Adipocyte (in vitro differentiated cells): ENCODE measurements at regions not wholly inside any gene's neighbourhood (a gene's known extent, or its start where the extent isn't known, plus 50 kb on each side); places are given as distances from the start of the nearest gene placed in this dataset.

Experiments
- DNase-seq: peaks from one replicate; pipeline ENCODE4 v3.0.0-alpha.2; 2015; ENCODE audit warnings: low read depth
- H3K27me3 ChIP-seq: replicated peaks from 2 replicates; pipeline ENCODE4 v1.7.0; 2013; ENCODE audit warnings: mild to moderate bottlenecking, low read length, moderate library complexity; ENCODE audit not compliant: control insufficient read depth, insufficient read depth
- H3K36me3 ChIP-seq: 2 replicates; pipeline ENCODE4 v1.7.0; 2013; ENCODE audit warnings: low read length, mild to moderate bottlenecking, moderate library complexity; ENCODE audit not compliant: control insufficient read depth, insufficient read depth, severe bottlenecking
- H3K4me1 ChIP-seq: 2 replicates; pipeline ENCODE4 v1.7.0; 2013; ENCODE audit warnings: mild to moderate bottlenecking, low read length, moderate library complexity; ENCODE audit not compliant: control insufficient read depth, insufficient read depth
- H3K4me3 ChIP-seq: 2 replicates; pipeline ENCODE4 v1.7.0; 2013; ENCODE audit warnings: mild to moderate bottlenecking, low read length, moderate library complexity
- H3K9ac ChIP-seq: 2 replicates; pipeline ENCODE4 v1.7.0; 2013; ENCODE audit warnings: mild to moderate bottlenecking, low read length, moderate library complexity
- H3K9me3 ChIP-seq: 2 replicates; pipeline ENCODE4 v1.7.0; 2013; ENCODE audit warnings: mild to moderate bottlenecking, low read length, moderate library complexity; ENCODE audit not compliant: control insufficient read depth

GRCh38 chr6:155975506-155975905, 519.9 kb upstream of the NOX3 start:
- Histone ChIP-seq H3K9me3 (no peaks in the 10 kb centered on the region), H3K36me3 (no peaks in the 10 kb centered on the region), H3K9ac (no peak overlapping the region), H3K4me1 (no peaks in the 10 kb centered on the region), H3K4me3 (no peak overlapping the region), H3K27me3 (no peaks in the 10 kb centered on the region)
- no peak for DNase-seq

GRCh38 chr6:155974811-155975323, 519.2 kb upstream of the NOX3 start:
- no peak for DNase-seq
- Histone ChIP-seq H3K4me1 (no peaks in the 10 kb centered on the region), H3K36me3 (no peaks in the 10 kb centered on the region), H3K9me3 (no peaks in the 10 kb centered on the region), H3K27me3 (no peaks in the 10 kb centered on the region), H3K4me3 (no peak overlapping the region), H3K9ac (no peak overlapping the region)

- DNase-seq = no peak
- no peaks in the 10 kb centered on the region for H3K36me3 ChIP-seq
- H3K4me1 ChIP-seq = no peaks in the 10 kb centered on the region
- H3K4me3 ChIP-seq = no peak overlapping the region
- no peaks in the 10 kb centered on the region for H3K27me3 ChIP-seq
- H3K9ac ChIP-seq = no peak overlapping the region
- H3K9me3 ChIP-seq = peaks cover 3% of the 10 kb centered on the region
These were observed 518.7 kb upstream of the NOX3 start for GRCh38 chr6:155974359-155974758.

- no peak for DNase-seq
- Histone ChIP-seq H3K9me3 (peaks cover 3% of the 10 kb centered on the region), H3K4me3 (no peak overlapping the region), H3K9ac (no peak overlapping the region), H3K4me1 (no peaks in the 10 kb centered on the region), H3K36me3 (no peaks in the 10 kb centered on the region), H3K27me3 (no peaks in the 10 kb centered on the region)
These were observed 515.5 kb upstream of the NOX3 start for GRCh38 chr6:155970876-155971708.

GRCh38 chr6:155970472-155970871, 514.8 kb upstream of the NOX3 start:
- no peak for DNase-seq
- H3K4me3 ChIP-seq = no peak overlapping the region
- no peaks in the 10 kb centered on the region for H3K36me3 ChIP-seq
- H3K9ac ChIP-seq = no peak overlapping the region
- H3K9me3 ChIP-seq = peaks cover 3% of the 10 kb centered on the region
- no peaks in the 10 kb centered on the region for H3K4me1 ChIP-seq
- no peaks in the 10 kb centered on the region for H3K27me3 ChIP-seq

- no peak overlapping the region for H3K9ac ChIP-seq
- no peak for DNase-seq
These were observed 513.3 kb upstream of the NOX3 start for GRCh38 chr6:155968921-155969320.

GRCh38 chr6:155967322-155967721, 511.7 kb upstream of the NOX3 start:
- Histone ChIP-seq H3K36me3 (no peaks in the 10 kb centered on the region), H3K27me3 (no peaks in the 10 kb centered on the region), H3K4me3 (no peak overlapping the region), H3K4me1 (no peaks in the 10 kb centered on the region), H3K9ac (no peak overlapping the region), H3K9me3 (peaks cover 3% of the 10 kb centered on the region)
- DNase-seq = no peak

More at GRCh38 chr6:155968921-155969320, 513.3 kb upstream of the NOX3 start:
- H3K36me3 ChIP-seq = no peaks in the 10 kb centered on the region
- H3K4me3 ChIP-seq = no peak overlapping the region
- H3K4me1 ChIP-seq = no peaks in the 10 kb centered on the region
- no peaks in the 10 kb centered on the region for H3K27me3 ChIP-seq
- H3K9me3 ChIP-seq = peaks cover 3% of the 10 kb centered on the region

GRCh38 chr6:155964544-155964943, 508.9 kb upstream of the NOX3 start:
- no peak overlapping the region for H3K4me3 ChIP-seq
- H3K4me1 ChIP-seq = no peaks in the 10 kb centered on the region
- no peak overlapping the region for H3K9ac ChIP-seq
- no peaks in the 10 kb centered on the region for H3K27me3 ChIP-seq
- DNase-seq = no peak
- no peaks in the 10 kb centered on the region for H3K36me3 ChIP-seq
- H3K9me3 ChIP-seq = peaks cover under 1% of the 10 kb centered on the region

- Histone ChIP-seq H3K4me3 (no peak overlapping the region), H3K9me3 (no peaks in the 10 kb centered on the region), H3K9ac (no peak overlapping the region), H3K4me1 (no peaks in the 10 kb centered on the region), H3K36me3 (no peaks in the 10 kb centered on the region), H3K27me3 (no peaks in the 10 kb centered on the region)
- DNase-seq = no peak
These were observed 506.6 kb upstream of the NOX3 start for GRCh38 chr6:155962276-155962675.

- Histone ChIP-seq H3K9me3 (peaks cover 3% of the 10 kb centered on the region), H3K36me3 (no peaks in the 10 kb centered on the region), H3K27me3 (no peaks in the 10 kb centered on the region), H3K9ac (no peak overlapping the region), H3K4me1 (no peaks in the 10 kb centered on the region), H3K4me3 (no peak overlapping the region)
- no peak for DNase-seq
These were observed 504.4 kb upstream of the NOX3 start for GRCh38 chr6:155959898-155960495.

- DNase-seq = no peak
- H3K36me3 ChIP-seq = no peaks in the 10 kb centered on the region
- H3K4me1 ChIP-seq = no peaks in the 10 kb centered on the region
These were observed 502.9 kb upstream of the NOX3 start for GRCh38 chr6:155958550-155958949.

More at GRCh38 chr6:155958550-155958949, 502.9 kb upstream of the NOX3 start:
- Histone ChIP-seq H3K27me3 (no peaks in the 10 kb centered on the region), H3K4me3 (no peak overlapping the region), H3K9me3 (peaks cover 10% of the 10 kb centered on the region), H3K9ac (no peak overlapping the region)
